Suprapubic skin (tissue), 4 donors: ENCODE measurements at regions not wholly inside any gene's neighbourhood (a gene's known extent, or its start where the extent isn't known, plus 50 kb on each side); places are given as distances from the start of the nearest gene placed in this dataset.

ENCODE experiments used
- CTCF ChIP-seq, 2 donors: fragments of 200-600 bp in 1 of 2; fragments of 450-650 bp in 1 of 2; sonication (generic) in 1 of 2; IDR thresholded peaks; one replicate each; pipeline ENCODE4 v1.5.1; 2016 to 2019; ENCODE audit warnings: antibody characterized with exemption in 2 of 2, mild to moderate bottlenecking in 1 of 2, moderate library complexity in 1 of 2
- EP300 ChIP-seq: sonication (generic); formaldehyde crosslinking; IDR thresholded peaks from one replicate; pipeline ENCODE4 v1.6.1; 2017; ENCODE audit warnings: antibody characterized with exemption
- POLR2A ChIP-seq, 2 donors: fragments of 450-650 bp; IDR thresholded peaks; one replicate each; pipeline ENCODE4 v1.6.1; 2017; ENCODE audit warnings: antibody characterized with exemption in 2 of 2, mild to moderate bottlenecking in 2 of 2, moderate library complexity in 2 of 2
- POLR2AphosphoS5 ChIP-seq, 3 donors: sonication (generic); formaldehyde crosslinking; IDR thresholded peaks; one replicate each; pipeline ENCODE4 v1.6.1; 2017; ENCODE audit warnings: antibody characterized with exemption in 3 of 3

- no peak for TF ChIP-seq CTCF (IDR thresholded peaks at IDR 0.05)
- no peak for TF ChIP-seq POLR2AphosphoS5 (IDR thresholded peaks at IDR 0.05)
- TF ChIP-seq EP300 = no peak
- TF ChIP-seq POLR2A (IDR thresholded peaks at IDR 0.05) = no peak
Measured at GRCh38 chr7:10221084-10221483, 752.6 kb upstream of the PHF14 start.
